Left ventricle myocardium inferior (tissue), 1 donor: ENCODE measurements at regions not wholly inside any gene's neighbourhood (a gene's known extent, or its start where the extent isn't known, plus 50 kb on each side); places are given as distances from the start of the nearest gene placed in this dataset.

Source experiments
- DNase-seq: peaks from one replicate; pipeline ENCODE4 v3.0.0-alpha.2; 2020
- H3K27ac ChIP-seq: fragments of 200-600 bp; replicated peaks from 2 replicates; pipeline ENCODE4 v1.8.0; 2021
- H3K27me3 ChIP-seq: fragments of 200-600 bp; 2 replicates; pipeline ENCODE4 v1.8.0; 2021; ENCODE audit warnings: low read depth
- H3K36me3 ChIP-seq: fragments of 200-600 bp; 2 replicates; pipeline ENCODE4 v1.8.0; 2021
- H3K4me1 ChIP-seq: fragments of 200-600 bp; 2 replicates; pipeline ENCODE4 v1.8.0; 2021
- H3K4me3 ChIP-seq: fragments of 200-600 bp; 2 replicates; pipeline ENCODE4 v1.8.0; 2021; ENCODE audit warnings: mild to moderate bottlenecking, moderate library complexity
- H3K9me3 ChIP-seq: fragments of 200-600 bp; replicated peaks from 2 replicates; pipeline ENCODE4 v1.8.0; 2021
- CTCF ChIP-seq: fragments of 200-600 bp; IDR thresholded peaks from 2 replicates; pipeline ENCODE4 v1.8.0; 2021; ENCODE audit warnings: antibody characterized with exemption, mild to moderate bottlenecking, borderline replicate concordance
- intact Hi-C: fragments of 100-400 bp; cut with micrococcal nuclease; formaldehyde crosslinking; loops from one replicate; pipeline ENCODE4 v1.11.0; 2022
- donor health status: DM: no; HTN: yes; CAD: no; lungs with severe emphysema.

- Histone ChIP-seq H3K27ac (no peak overlapping the region), H3K4me3 (no peak overlapping the region), H3K4me1 (no peaks in the 10 kb centered on the region), H3K36me3 (no peaks in the 10 kb centered on the region), H3K9me3 (peaks cover 9% of the 10 kb centered on the region), H3K27me3 (peaks cover 19% of the 10 kb centered on the region)
- intact Hi-C loops: no loop called here
- TF ChIP-seq CTCF: no peak
- no peak for DNase-seq
Measured at GRCh38 chr18:2316082-2316750, 255.1 kb downstream of the METTL4 start.

GRCh38 chr18:2316751-2317696 is 254.3 kb downstream of the METTL4 start:
- H3K27ac ChIP-seq: no peak overlapping the region
- no peaks in the 10 kb centered on the region for H3K36me3 ChIP-seq
- intact Hi-C loops: no loop called here
- H3K27me3 ChIP-seq: peaks cover 15% of the 10 kb centered on the region
- no peaks in the 10 kb centered on the region for H3K4me1 ChIP-seq
- no peak overlapping the region for H3K4me3 ChIP-seq
- peaks cover 9% of the 10 kb centered on the region for H3K9me3 ChIP-seq
- DNase-seq: no peak
- no peak for TF ChIP-seq CTCF

GRCh38 chr18:2324459-2324858 is 246.8 kb downstream of the METTL4 start:
- peaks cover 31% of the 10 kb centered on the region for H3K27me3 ChIP-seq
- H3K27ac ChIP-seq: no peak overlapping the region
- intact Hi-C loops: no loop called here
- no peak for DNase-seq
- no peak for TF ChIP-seq CTCF
- H3K9me3 ChIP-seq: peaks cover 6% of the 10 kb centered on the region
- H3K4me1 ChIP-seq: no peaks in the 10 kb centered on the region
- no peak overlapping the region for H3K4me3 ChIP-seq
- H3K36me3 ChIP-seq: no peaks in the 10 kb centered on the region

- no peaks in the 10 kb centered on the region for H3K4me1 ChIP-seq
- intact Hi-C loops: no loop called here
- no peak overlapping the region for H3K27ac ChIP-seq
- TF ChIP-seq CTCF: no peak
- no peaks in the 10 kb centered on the region for H3K9me3 ChIP-seq
- H3K27me3 ChIP-seq: peaks cover 36% of the 10 kb centered on the region
- DNase-seq: no peak
- no peaks in the 10 kb centered on the region for H3K36me3 ChIP-seq
- no peak overlapping the region for H3K4me3 ChIP-seq
Measured at GRCh38 chr18:2325308-2325849, 245.9 kb downstream of the METTL4 start.

GRCh38 chr18:2325933-2326332 is 245.4 kb downstream of the METTL4 start:
- Histone ChIP-seq H3K9me3 (no peaks in the 10 kb centered on the region), H3K4me3 (no peak overlapping the region), H3K36me3 (no peaks in the 10 kb centered on the region), H3K27me3 (peaks cover 34% of the 10 kb centered on the region), H3K27ac (no peak overlapping the region), H3K4me1 (no peaks in the 10 kb centered on the region)
- TF ChIP-seq CTCF: no peak
- intact Hi-C loops: no loop called here
- DNase-seq: no peak
